Adrenal gland (tissue), 9 donors: ENCODE measurements at regions not wholly inside any gene's neighbourhood (a gene's known extent, or its start where the extent isn't known, plus 50 kb on each side); places are given as distances from the start of the nearest gene placed in this dataset.

Experiments used
- DNase-seq, 7 donors: peaks; one replicate each; pipeline ENCODE4 v3.0.0-alpha.2; 2019 to 2020
- H3K27ac ChIP-seq, 5 donors: fragments of 200-600 bp; sonication (generic) in 4 of 5; 1 replicate in 3 of 5; 2 replicates in 2 of 5; pipeline versions ENCODE4 v1.5.1 to v1.8.0; 2016 to 2020; ENCODE audit warnings: mild to moderate bottlenecking in 1 of 5
- H3K27me3 ChIP-seq: fragments of 200-600 bp; 2 replicates; pipeline ENCODE4 v1.8.0; 2021
- H3K36me3 ChIP-seq, 2 donors: fragments of 200-600 bp; replicated peaks in 1 of 2; 1 replicate in 1 of 2; 2 replicates in 1 of 2; pipeline versions ENCODE4 v1.5.1 to v1.8.0; 2018 to 2022
- H3K4me1 ChIP-seq, 2 donors: fragments of 200-600 bp; replicated peaks in 1 of 2; 1 replicate in 1 of 2; 2 replicates in 1 of 2; pipeline versions ENCODE4 v1.5.1 to v1.8.0; 2018 to 2021
- H3K4me3 ChIP-seq, 4 donors: fragments of 200-600 bp; sonication (generic) in 3 of 4; one replicate each; pipeline ENCODE4 v1.5.1; 2016 to 2018
- H3K9me3 ChIP-seq, 3 donors: fragments of 200-600 bp; sonication (generic) in 1 of 3; replicated peaks in 1 of 3; 1 replicate in 2 of 3; 2 replicates in 1 of 3; pipeline versions ENCODE4 v1.5.1 to v1.8.0; 2016 to 2021
- POLR2A ChIP-seq, 2 donors: fragments of 450-650 bp; IDR thresholded peaks; one replicate each; pipeline ENCODE4 v1.6.1; 2017; ENCODE audit warnings: antibody characterized with exemption in 2 of 2, mild to moderate bottlenecking in 2 of 2, moderate library complexity in 1 of 2
- WGBS, 4 donors: extraction: QIAGEN DNeasy Blood & Tissue Kit in 2 of 4; methylation state at CpG; one replicate each; pipeline versions ENCODE4 v1.1.5 to v1.1.7; 2013 to 2017; 5-methylcytosine and 5-hydroxymethylcytosine counted together
- intact Hi-C, 2 donors: fragments of 100-400 bp; cut with DNase I; formaldehyde crosslinking; loops; one replicate each; pipeline versions ENCODE4 v1.14.1 to v1.15.0; 2022 to 2023
- TF ChIP-seq, protein P1 (sequence below), 6 experiments: fragments of 450-650 bp in 4 of 6; fragments of 200-600 bp in 2 of 6; sonication (generic) in 1 of 6; IDR thresholded peaks; 1 replicate in 5 of 6; 2 replicates in 1 of 6; pipeline versions ENCODE4 v1.5.1 to v1.8.0; 2016 to 2021; ENCODE audit warnings: antibody characterized with exemption in 6 of 6, mild to moderate bottlenecking in 2 of 6, moderate library complexity in 1 of 6
- donor health status: healthy with polysubstance abuse.
- donor health status: Bipolar disorder and iron deficiency.
- donor health status: DM: yes; HTN: yes; CAD: no.
- donor health status: DM: no; HTN: no; CAD: no.
- donor health status: DM: no; HTN: no; CAD: no.

DNA sequence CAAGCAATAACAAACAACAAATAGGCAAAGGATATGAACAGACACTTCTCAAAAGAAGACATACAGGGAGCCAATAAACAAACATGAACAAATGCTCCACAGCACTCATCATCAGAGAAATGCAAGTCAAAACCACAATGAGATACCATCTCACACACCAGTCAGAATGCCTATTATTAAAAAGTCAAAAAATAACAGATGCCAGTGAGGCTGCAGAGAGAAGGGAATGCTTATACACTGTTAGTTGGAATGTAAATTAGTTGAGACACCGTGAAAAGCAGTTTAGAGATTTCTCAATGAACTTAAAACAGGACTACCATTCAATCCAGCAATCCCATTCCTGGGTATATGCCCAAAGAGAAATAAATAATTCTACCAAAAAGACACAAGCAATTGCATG lies 129.8 kb upstream of the MAGEB2 start:
- intact Hi-C loops: no loop called here
- TF ChIP-seq, protein P1, sequence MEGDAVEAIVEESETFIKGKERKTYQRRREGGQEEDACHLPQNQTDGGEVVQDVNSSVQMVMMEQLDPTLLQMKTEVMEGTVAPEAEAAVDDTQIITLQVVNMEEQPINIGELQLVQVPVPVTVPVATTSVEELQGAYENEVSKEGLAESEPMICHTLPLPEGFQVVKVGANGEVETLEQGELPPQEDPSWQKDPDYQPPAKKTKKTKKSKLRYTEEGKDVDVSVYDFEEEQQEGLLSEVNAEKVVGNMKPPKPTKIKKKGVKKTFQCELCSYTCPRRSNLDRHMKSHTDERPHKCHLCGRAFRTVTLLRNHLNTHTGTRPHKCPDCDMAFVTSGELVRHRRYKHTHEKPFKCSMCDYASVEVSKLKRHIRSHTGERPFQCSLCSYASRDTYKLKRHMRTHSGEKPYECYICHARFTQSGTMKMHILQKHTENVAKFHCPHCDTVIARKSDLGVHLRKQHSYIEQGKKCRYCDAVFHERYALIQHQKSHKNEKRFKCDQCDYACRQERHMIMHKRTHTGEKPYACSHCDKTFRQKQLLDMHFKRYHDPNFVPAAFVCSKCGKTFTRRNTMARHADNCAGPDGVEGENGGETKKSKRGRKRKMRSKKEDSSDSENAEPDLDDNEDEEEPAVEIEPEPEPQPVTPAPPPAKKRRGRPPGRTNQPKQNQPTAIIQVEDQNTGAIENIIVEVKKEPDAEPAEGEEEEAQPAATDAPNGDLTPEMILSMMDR (IDR thresholded peaks at IDR 0.05): no peak
- TF ChIP-seq POLR2A (IDR thresholded peaks at IDR 0.05): no peak
- Histone ChIP-seq H3K36me3 (no peaks in the 10 kb centered on the region), H3K4me1 (no peaks in the 10 kb centered on the region), H3K27me3 (peaks cover 5% of the 10 kb centered on the region), H3K9me3 (no peaks in the 10 kb centered on the region), H3K27ac (no peak overlapping the region), H3K4me3 (no peak overlapping the region)
- DNase-seq: no peak
- 63 to 82% (median 74%) methylated on average over 1 of the region's 1 CpG for WGBS, 4 donors

DNA sequence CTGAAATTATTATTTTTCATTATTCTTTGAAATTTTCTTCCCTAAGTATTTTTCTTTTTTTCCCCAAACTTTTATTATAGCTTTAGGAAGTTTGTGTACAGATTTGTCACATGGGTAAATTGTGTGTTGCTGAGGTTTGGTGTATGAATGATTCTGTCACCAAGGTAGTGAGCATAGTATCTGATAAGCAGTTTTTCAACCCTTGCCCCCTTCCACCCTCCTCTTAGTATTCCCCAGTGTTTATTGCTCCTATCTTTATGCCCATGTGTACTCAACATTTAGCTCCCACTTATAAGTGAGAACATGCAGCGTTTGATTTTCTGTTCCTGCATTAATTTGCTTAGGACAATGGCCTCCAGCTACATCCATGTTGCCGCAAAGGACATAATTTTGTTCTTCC lies 103.9 kb upstream of the MAGEB2 start:
- 50 to 91% (median 61%) methylated on average over 2 of the region's 2 CpGs for WGBS, 4 donors
- H3K27ac ChIP-seq: no peak overlapping the region
- no peaks in the 10 kb centered on the region for H3K36me3 ChIP-seq
- H3K4me3 ChIP-seq: no peak overlapping the region
- intact Hi-C loops: no loop called here
- no peaks in the 10 kb centered on the region for H3K9me3 ChIP-seq
- no peaks in the 10 kb centered on the region for H3K4me1 ChIP-seq
- no peak for TF ChIP-seq POLR2A (IDR thresholded peaks at IDR 0.05)
- TF ChIP-seq, protein P1 (IDR thresholded peaks at IDR 0.05): no peak
- peaks cover 4% of the 10 kb centered on the region for H3K27me3 ChIP-seq
- no peak for DNase-seq

DNA sequence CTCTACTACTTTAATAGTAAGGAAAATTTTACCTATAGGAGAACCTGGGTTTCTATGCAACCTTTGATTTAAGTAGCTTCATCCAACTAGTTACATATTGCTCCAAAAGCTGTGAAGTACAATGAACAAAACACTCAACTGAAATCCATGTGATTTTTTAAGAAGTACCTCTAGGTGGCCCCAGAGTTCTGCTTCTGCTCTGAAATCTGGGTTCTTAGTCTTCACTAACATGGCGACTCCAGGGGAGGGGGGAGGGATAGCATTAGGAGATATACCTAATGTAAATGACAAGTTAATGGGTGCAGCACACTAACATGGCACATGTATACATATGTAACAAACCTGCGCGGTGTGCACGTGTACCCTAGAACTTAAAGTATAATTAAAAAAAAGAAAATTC lies 73.4 kb upstream of the MAGEB2 start:
- WGBS, 4 donors: 15 to 43% (median 19%) methylated on average over 3 to 4 of the region's 4 CpGs
- peak in 6 of 7 donors; percentile 27 to 51 (median 38) for DNase-seq
- no peaks in the 10 kb centered on the region for H3K9me3 ChIP-seq
- intact Hi-C loops: loop anchor here in 1 of 2 donors (5.0 kb wide), 1 partner anchor 50 kb away; no protein-coding TSS in a partner anchor
- no peak for TF ChIP-seq POLR2A (IDR thresholded peaks at IDR 0.05)
- TF ChIP-seq, protein P1 (IDR thresholded peaks at IDR 0.05): peak; percentile 11 to 58 (median 50)
- H3K27ac ChIP-seq: no peak overlapping the region
- H3K4me3 ChIP-seq: no peak overlapping the region
- no peaks in the 10 kb centered on the region for H3K36me3 ChIP-seq
- H3K27me3 ChIP-seq: no peaks in the 10 kb centered on the region
- H3K4me1 ChIP-seq: no peaks in the 10 kb centered on the region

DNA sequence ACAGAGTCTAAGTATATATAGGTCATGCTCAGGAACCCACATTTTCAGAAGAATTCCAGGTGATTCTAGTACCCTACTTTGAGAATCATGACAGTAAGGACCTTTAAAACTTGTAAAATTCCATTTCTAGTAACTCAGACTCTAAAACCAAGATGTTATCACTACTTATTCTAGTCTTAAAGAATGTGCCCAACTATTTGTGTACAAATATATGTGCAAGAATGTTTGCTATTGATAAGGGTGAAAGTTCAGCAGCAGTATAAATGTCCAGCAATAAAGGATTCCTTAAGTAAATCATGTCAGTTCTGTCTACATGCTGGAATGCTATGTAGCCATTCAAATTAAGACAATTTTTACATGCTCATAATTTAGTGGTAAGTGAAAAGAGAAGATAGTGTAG lies 71.1 kb upstream of the MAGEB2 start:
- TF ChIP-seq POLR2A (IDR thresholded peaks at IDR 0.05): no peak
- TF ChIP-seq, protein P1 (IDR thresholded peaks at IDR 0.05): no peak
- intact Hi-C loops: loop anchor here in 1 of 2 donors (5.0 kb wide), 1 partner anchor 48 kb away; no protein-coding TSS in a partner anchor
- Histone ChIP-seq H3K9me3 (no peaks in the 10 kb centered on the region), H3K27me3 (no peaks in the 10 kb centered on the region), H3K27ac (no peak overlapping the region), H3K36me3 (no peaks in the 10 kb centered on the region), H3K4me3 (no peak overlapping the region), H3K4me1 (no peaks in the 10 kb centered on the region)
- DNase-seq: no peak
